NB4 (cell line): ENCODE measurements at regions not wholly inside any gene's neighbourhood (a gene's known extent, or its start where the extent isn't known, plus 50 kb on each side); places are given as distances from the start of the nearest gene placed in this dataset.
"Not testable (repeated sequence)": the region's sequence is repeated elsewhere in the genome, so short reads cannot be mapped to it uniquely, and the experiment has no call there.

Experiments used
- DNase-seq: peaks from one replicate; pipeline ENCODE4 v3.0.0; 2010; ENCODE audit warnings: low read depth
- H3K4me3 ChIP-seq: one replicate; pipeline ENCODE4 v1.5.1; 2011; ENCODE audit warnings: mild to moderate bottlenecking, low read depth, low read length, moderate library complexity
- MYC ChIP-seq: IDR thresholded peaks from 2 replicates; pipeline ENCODE4 v1.6.1; 2011; ENCODE audit warnings: low read depth, low read length
- POLR2A ChIP-seq: IDR thresholded peaks from 2 replicates; pipeline ENCODE4 v1.6.1; 2011; ENCODE audit warnings: mild to moderate bottlenecking; ENCODE audit not compliant: insufficient read length; ENCODE audit errors: extremely low read depth
- TF ChIP-seq, protein P1 (sequence below): IDR thresholded peaks from 2 replicates; pipeline ENCODE4 v1.6.1; 2011; ENCODE audit warnings: low read depth, low read length
- TF ChIP-seq, protein P2 (sequence below): IDR thresholded peaks from one replicate; pipeline ENCODE4 v1.5.1; 2012; ENCODE audit warnings: low read depth, low read length

DNA sequence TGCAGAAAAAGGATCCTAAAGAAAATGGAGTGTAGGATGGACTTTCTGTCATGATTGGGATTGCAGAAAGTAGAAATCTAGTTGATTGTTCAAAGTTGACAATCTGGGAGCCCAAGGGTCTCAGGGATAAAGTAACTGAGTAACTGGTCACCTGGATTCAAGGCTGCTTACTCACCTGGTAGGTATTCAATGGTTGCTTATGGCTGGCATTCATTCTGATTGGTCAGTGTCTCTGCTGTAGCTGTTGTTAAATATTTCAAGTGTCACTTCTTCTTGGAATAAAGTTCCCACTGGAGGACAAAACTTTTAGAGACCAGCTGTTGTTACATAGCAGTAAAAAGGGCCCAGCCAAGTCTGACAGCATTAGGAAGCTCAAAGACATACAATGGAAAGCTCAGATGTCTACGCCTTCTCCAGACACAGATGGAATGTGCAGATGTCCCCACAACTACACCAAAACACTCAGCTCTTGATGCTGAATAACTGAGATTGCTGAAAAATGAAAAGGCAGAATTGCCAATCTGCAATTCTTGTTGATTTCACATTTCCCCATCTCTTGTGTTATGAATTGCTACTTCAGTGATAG, 106.9 kb downstream of the ZNF467 start:
- no peak for DNase-seq
- H3K4me3 ChIP-seq, result no peak overlapping the region
- TF ChIP-seq MYC (no peak), POLR2A (no peak)
- TF ChIP-seq, protein P1, sequence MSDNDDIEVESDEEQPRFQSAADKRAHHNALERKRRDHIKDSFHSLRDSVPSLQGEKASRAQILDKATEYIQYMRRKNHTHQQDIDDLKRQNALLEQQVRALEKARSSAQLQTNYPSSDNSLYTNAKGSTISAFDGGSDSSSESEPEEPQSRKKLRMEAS, result no peak
- TF ChIP-seq, protein P2, sequence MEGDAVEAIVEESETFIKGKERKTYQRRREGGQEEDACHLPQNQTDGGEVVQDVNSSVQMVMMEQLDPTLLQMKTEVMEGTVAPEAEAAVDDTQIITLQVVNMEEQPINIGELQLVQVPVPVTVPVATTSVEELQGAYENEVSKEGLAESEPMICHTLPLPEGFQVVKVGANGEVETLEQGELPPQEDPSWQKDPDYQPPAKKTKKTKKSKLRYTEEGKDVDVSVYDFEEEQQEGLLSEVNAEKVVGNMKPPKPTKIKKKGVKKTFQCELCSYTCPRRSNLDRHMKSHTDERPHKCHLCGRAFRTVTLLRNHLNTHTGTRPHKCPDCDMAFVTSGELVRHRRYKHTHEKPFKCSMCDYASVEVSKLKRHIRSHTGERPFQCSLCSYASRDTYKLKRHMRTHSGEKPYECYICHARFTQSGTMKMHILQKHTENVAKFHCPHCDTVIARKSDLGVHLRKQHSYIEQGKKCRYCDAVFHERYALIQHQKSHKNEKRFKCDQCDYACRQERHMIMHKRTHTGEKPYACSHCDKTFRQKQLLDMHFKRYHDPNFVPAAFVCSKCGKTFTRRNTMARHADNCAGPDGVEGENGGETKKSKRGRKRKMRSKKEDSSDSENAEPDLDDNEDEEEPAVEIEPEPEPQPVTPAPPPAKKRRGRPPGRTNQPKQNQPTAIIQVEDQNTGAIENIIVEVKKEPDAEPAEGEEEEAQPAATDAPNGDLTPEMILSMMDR, result no peak

DNA sequence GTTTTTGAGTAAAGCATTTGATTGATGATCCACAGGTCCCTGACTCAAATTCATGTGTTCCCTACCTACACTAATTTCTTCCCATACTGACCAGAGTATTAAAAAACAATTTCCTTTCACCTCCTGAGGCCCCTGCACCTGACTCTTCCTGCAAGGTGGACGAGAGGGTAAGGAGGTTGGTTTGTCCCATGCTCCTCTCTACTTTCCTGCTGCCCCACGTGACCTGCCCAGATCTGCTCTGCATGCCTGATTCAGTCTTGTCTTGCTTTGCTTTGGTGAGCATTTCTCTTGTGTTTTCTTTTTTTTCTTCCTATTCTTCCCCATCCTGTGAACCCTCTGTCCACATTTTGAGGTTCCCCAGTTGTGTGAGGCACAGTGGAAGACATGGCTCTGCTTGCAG, 107.8 kb downstream of the ZNF467 start:
- not testable (repeated sequence) for DNase-seq, H3K4me3 ChIP-seq

DNA sequence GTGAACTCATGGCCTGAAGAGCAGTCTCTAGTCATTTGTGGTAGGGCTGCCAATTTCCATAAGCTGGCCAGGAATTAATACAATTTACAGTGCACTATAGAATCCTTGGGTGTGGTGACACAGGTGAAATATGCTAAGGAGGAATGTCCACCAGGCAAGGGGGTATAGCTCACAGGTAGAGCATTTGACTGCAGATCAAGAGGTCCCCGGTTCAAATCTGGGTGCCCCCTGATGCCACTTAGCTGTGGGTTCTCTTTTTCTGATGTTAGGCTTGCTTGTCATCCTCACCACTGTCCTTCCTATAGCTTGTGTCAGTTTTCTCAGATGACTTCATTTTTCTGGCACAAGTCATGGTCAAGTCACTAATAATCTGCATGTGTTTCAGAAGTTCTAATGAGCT, 108.7 kb downstream of the ZNF467 start:
- DNase-seq, result no peak
- TF ChIP-seq, protein P1, result no peak
- TF ChIP-seq MYC (no peak), POLR2A (no peak)
- TF ChIP-seq, protein P2, result no peak
- H3K4me3 ChIP-seq, result no peak overlapping the region

DNA sequence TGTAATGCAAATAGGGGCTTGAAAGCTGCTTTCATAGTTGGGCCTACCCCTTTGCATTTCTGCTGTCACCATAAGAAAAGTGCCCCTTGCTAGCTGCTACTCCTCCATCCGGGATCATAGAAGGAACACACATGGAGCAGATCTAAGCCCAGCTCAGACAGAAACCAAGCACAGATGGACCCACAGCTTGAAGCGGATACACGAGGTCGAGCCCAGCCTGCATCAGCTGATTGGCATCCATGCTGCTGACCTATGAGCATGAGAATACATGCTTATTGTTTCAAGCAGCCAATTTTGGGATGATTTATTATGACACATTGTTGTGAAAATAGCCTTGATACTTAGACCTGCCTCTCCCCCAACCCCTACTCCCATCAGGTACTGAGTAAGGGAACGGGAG, 109.2 kb downstream of the ZNF467 start:
- DNase-seq, result no peak
- H3K4me3 ChIP-seq, result no peak overlapping the region
- TF ChIP-seq POLR2A, result no peak
- TF ChIP-seq, protein P2, result no peak
- TF ChIP-seq, protein P1, result no peak
- no peak for TF ChIP-seq MYC

DNA sequence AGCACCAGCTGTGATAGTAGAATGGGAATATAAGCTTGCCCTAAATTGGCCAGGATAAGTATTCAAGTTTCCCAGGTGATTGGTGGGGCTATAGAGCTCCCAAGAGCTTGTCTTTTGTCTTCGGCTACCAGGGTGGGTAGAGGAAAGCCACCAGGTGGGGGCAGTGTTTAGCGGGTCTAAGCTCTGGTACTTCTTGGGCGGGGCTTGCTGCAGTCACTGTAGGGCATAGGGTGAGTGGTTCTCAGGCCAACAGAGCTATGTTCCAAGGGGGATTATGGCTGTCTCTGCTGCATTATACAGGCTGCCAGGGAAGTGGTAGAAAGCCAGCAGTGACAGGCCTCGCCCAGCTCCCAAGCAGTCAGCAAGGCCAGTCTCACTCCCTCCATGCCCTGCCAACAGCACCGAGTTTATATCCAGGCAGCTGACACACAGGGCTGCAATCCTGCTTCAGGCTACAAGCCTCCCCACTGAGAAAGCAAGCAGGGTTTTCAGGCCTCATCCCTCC, 110.7 kb downstream of the ZNF467 start:
- peak; percentile 82 for DNase-seq
- TF ChIP-seq, protein P2, result peak; percentile 96
- TF ChIP-seq, protein P1, result no peak
- no peak overlapping the region for H3K4me3 ChIP-seq

DNA sequence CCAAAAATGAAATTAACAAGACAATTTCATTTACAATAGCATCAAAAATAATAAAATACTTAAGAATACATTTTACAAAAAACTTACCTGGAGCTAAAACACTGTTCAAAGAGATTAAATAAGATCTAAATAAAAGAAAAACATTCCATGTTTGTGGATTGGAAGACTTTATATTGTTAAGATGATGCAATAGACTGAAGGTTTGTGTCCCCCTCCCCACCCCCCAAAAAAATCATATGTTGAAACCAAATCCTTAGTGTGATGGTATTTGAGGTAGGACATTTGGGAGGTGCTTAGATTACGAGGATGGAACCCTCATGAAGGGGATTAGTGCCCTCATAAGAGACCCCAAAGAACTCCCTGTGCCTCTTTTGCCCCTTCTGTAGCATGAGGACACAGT, 117.6 kb downstream of the ZNF467 start:
- DNase-seq, result no peak
- H3K4me3 ChIP-seq, result no peak overlapping the region
- TF ChIP-seq, protein P2, result no peak
- TF ChIP-seq MYC (no peak), POLR2A (no peak)
- TF ChIP-seq, protein P1, result no peak
